SH-SY5Y (cell line): ENCODE measurements at regions not wholly inside any gene's neighbourhood (a gene's known extent, or its start where the extent isn't known, plus 50 kb on each side); places are given as distances from the start of the nearest gene placed in this dataset.

ENCODE experiments used
- GATA2 ChIP-seq: IDR thresholded peaks from 2 replicates; pipeline ENCODE4 v1.6.1; 2011; ENCODE audit warnings: mild to moderate bottlenecking, low read depth, low read length
- GATA3 ChIP-seq: IDR thresholded peaks from 2 replicates; pipeline ENCODE4 v1.6.1; 2011; ENCODE audit warnings: low read depth, mild to moderate bottlenecking, low read length, moderate library complexity

GRCh38 chr4:79685542-79685941 lies 277.5 kb upstream of the GK2 start:
- TF ChIP-seq GATA2, result no peak
- TF ChIP-seq GATA3, result no peak
